ENCODE measurements at regions not wholly inside any gene's neighbourhood (a gene's known extent, or its start where the extent isn't known, plus 50 kb on each side); places are given as distances from the start of the nearest gene placed in this dataset.

- H3K4me3 ChIP-seq (ENCODE audit: low read depth, low read length): no peak overlapping the region
- TF ChIP-seq CTCF (IDR thresholded peaks at IDR 0.05; ENCODE audit: low read depth, low read length): no peak
- in situ Hi-C loops (cut with HindIII; ENCODE audit: low sequenced_read_pairs): no loop called here
- peak; percentile 28 for DNase-seq (ENCODE audit: low read depth, low spot score)
Observed at GRCh38 chr11:37108436-37109285, 510.6 kb upstream of the RAG2 start.

GRCh38 chr11:37107831-37108230 is 509.8 kb upstream of the RAG2 start:
- TF ChIP-seq CTCF (IDR thresholded peaks at IDR 0.05; ENCODE audit: low read depth, low read length): no peak
- no peak overlapping the region for H3K4me3 ChIP-seq (ENCODE audit: low read depth, low read length)
- in situ Hi-C loops (cut with HindIII; ENCODE audit: low sequenced_read_pairs): no loop called here
- DNase-seq (ENCODE audit: low read depth, low spot score): peak; percentile 15

GRCh38 chr11:37107415-37107814 is 509.4 kb upstream of the RAG2 start:
- no peak overlapping the region for H3K4me3 ChIP-seq (ENCODE audit: low read depth, low read length)
- TF ChIP-seq CTCF (IDR thresholded peaks at IDR 0.05; ENCODE audit: low read depth, low read length): no peak
- DNase-seq (ENCODE audit: low read depth, low spot score): no peak
- in situ Hi-C loops (cut with HindIII; ENCODE audit: low sequenced_read_pairs): no loop called here

- in situ Hi-C loops (cut with HindIII; ENCODE audit: low sequenced_read_pairs): no loop called here
- H3K4me3 ChIP-seq (ENCODE audit: low read depth, low read length): no peak overlapping the region
- TF ChIP-seq CTCF (IDR thresholded peaks at IDR 0.05; ENCODE audit: low read depth, low read length): no peak
- peak; percentile 5 for DNase-seq (ENCODE audit: low read depth, low spot score)
Observed at GRCh38 chr11:37105427-37105826, 507.4 kb upstream of the RAG2 start.

- DNase-seq (ENCODE audit: low read depth, low spot score): no peak
- no peak for TF ChIP-seq CTCF (IDR thresholded peaks at IDR 0.05; ENCODE audit: low read depth, low read length)
- H3K4me3 ChIP-seq (ENCODE audit: low read depth, low read length): no peak overlapping the region
- in situ Hi-C loops (cut with HindIII; ENCODE audit: low sequenced_read_pairs): no loop called here
Observed at GRCh38 chr11:37104380-37104779, 506.3 kb upstream of the RAG2 start.

- no peak for DNase-seq (ENCODE audit: low read depth, low spot score)
- in situ Hi-C loops (cut with HindIII; ENCODE audit: low sequenced_read_pairs): no loop called here
Observed at GRCh38 chr11:37100008-37100407, 502.0 kb upstream of the RAG2 start.

More at GRCh38 chr11:37100008-37100407, 502.0 kb upstream of the RAG2 start:
- no peak for TF ChIP-seq CTCF (IDR thresholded peaks at IDR 0.05; ENCODE audit: low read depth, low read length)
- H3K4me3 ChIP-seq (ENCODE audit: low read depth, low read length): no peak overlapping the region
